Mesenchymal stem cell (in vitro differentiated cells and primary cell): ENCODE measurements at regions not wholly inside any gene's neighbourhood (a gene's known extent, or its start where the extent isn't known, plus 50 kb on each side); places are given as distances from the start of the nearest gene placed in this dataset.

Source experiments
- DNase-seq: peaks from one replicate; pipeline ENCODE4 v3.0.0-alpha.2; 2013
- H2AFZ ChIP-seq: one replicate; pipeline ENCODE4 v1.6.1; 2013; ENCODE audit warnings: low read depth, mild to moderate bottlenecking, control low read depth, inconsistent platforms, low read length, moderate library complexity
- H2AK5ac ChIP-seq: 2 replicates; pipeline ENCODE4 v1.6.1; 2013; ENCODE audit warnings: low read length, moderate library complexity, mild to moderate bottlenecking, inconsistent platforms; ENCODE audit not compliant: severe bottlenecking
- H2BK120ac ChIP-seq: one replicate; pipeline ENCODE4 v1.6.1; 2013; ENCODE audit warnings: low read depth, mild to moderate bottlenecking, inconsistent platforms, low read length, moderate library complexity
- H2BK12ac ChIP-seq, 2 experiments: one replicate each; pipeline ENCODE4 v1.6.1; 2013; ENCODE audit warnings: inconsistent platforms in 2 of 2, low read length in 2 of 2, mild to moderate bottlenecking in 2 of 2, moderate library complexity in 2 of 2, control low read depth in 1 of 2
- H2BK15ac ChIP-seq: one replicate; pipeline ENCODE4 v1.6.1; 2013; ENCODE audit warnings: mild to moderate bottlenecking, low read depth, inconsistent platforms; ENCODE audit not compliant: poor library complexity, severe bottlenecking
- H2BK5ac ChIP-seq: 2 replicates; pipeline ENCODE4 v1.6.1; 2013; ENCODE audit warnings: low read depth, mild to moderate bottlenecking, low read length, control low read depth, inconsistent platforms; ENCODE audit not compliant: poor library complexity, severe bottlenecking
- H3K14ac ChIP-seq, 2 experiments: one replicate each; pipeline ENCODE4 v1.6.1; 2013; ENCODE audit warnings: inconsistent platforms in 2 of 2, low read length in 2 of 2, control low read depth in 1 of 2, mild to moderate bottlenecking in 1 of 2, moderate library complexity in 1 of 2
- H3K18ac ChIP-seq, 2 experiments: one replicate each; pipeline ENCODE4 v1.6.1; 2013; ENCODE audit warnings: inconsistent platforms in 2 of 2, low read length in 2 of 2, control low read depth in 1 of 2, low read depth in 1 of 2, mild to moderate bottlenecking in 1 of 2
- H3K23ac ChIP-seq, 2 experiments: one replicate each; pipeline ENCODE4 v1.6.1; 2013; ENCODE audit warnings: inconsistent platforms in 2 of 2, low read length in 2 of 2, mild to moderate bottlenecking in 2 of 2, moderate library complexity in 2 of 2, control low read depth in 1 of 2
- H3K27ac ChIP-seq: 2 replicates; pipeline ENCODE4 v1.5.1; 2013; ENCODE audit warnings: mild to moderate bottlenecking, moderate library complexity, low read length, control low read depth, inconsistent platforms; ENCODE audit not compliant: poor library complexity, severe bottlenecking
- H3K27me3 ChIP-seq, 2 experiments: 2 replicates each; pipeline versions ENCODE4 v1.6.1 to v1.7.0; 2013; ENCODE audit warnings: low read length in 2 of 2, mild to moderate bottlenecking in 2 of 2, moderate library complexity in 2 of 2, control low read depth in 1 of 2, inconsistent platforms in 1 of 2; ENCODE audit not compliant: control insufficient read depth in 1 of 2, insufficient read depth in 1 of 2
- H3K36me3 ChIP-seq, 2 experiments: 2 replicates each; pipeline versions ENCODE4 v1.6.1 to v1.7.0; 2013; ENCODE audit warnings: low read length in 2 of 2, control low read depth in 1 of 2, inconsistent platforms in 1 of 2, low read depth in 1 of 2, mild to moderate bottlenecking in 1 of 2; ENCODE audit not compliant: insufficient read depth in 2 of 2, control insufficient read depth in 1 of 2
- H3K4ac ChIP-seq, 2 experiments: one replicate each; pipeline ENCODE4 v1.6.1; 2013; ENCODE audit warnings: inconsistent platforms in 2 of 2, low read length in 2 of 2, mild to moderate bottlenecking in 2 of 2, moderate library complexity in 2 of 2, control low read depth in 1 of 2, low read depth in 1 of 2
- H3K4me1 ChIP-seq: 2 replicates; pipeline ENCODE4 v1.6.1; 2013; ENCODE audit warnings: low read depth, low read length, control low read depth; ENCODE audit not compliant: control insufficient read depth, insufficient read depth
- H3K4me2 ChIP-seq: 2 replicates; pipeline ENCODE4 v1.6.1; 2013; ENCODE audit warnings: low read length, mild to moderate bottlenecking, inconsistent platforms; ENCODE audit not compliant: poor library complexity, severe bottlenecking
- H3K4me3 ChIP-seq, 2 experiments: 2 replicates each; pipeline versions ENCODE4 v1.5.1 to v1.7.0; 2013; ENCODE audit warnings: low read length in 2 of 2, mild to moderate bottlenecking in 2 of 2, control low read depth in 1 of 2, low read depth in 1 of 2; ENCODE audit not compliant: insufficient read depth in 1 of 2
- H3K79me1 ChIP-seq: replicated peaks from 2 replicates; pipeline ENCODE4 v1.6.1; 2013; ENCODE audit warnings: mild to moderate bottlenecking, control low read depth, low read length, inconsistent platforms; ENCODE audit not compliant: poor library complexity, severe bottlenecking
- H3K9ac ChIP-seq: 2 replicates; pipeline ENCODE4 v1.7.0; 2013; ENCODE audit warnings: mild to moderate bottlenecking, low read length, moderate library complexity
- H3K9me3 ChIP-seq: 2 replicates; pipeline ENCODE4 v1.7.0; 2013; ENCODE audit warnings: mild to moderate bottlenecking, low read length; ENCODE audit not compliant: control insufficient read depth
- H4K8ac ChIP-seq: one replicate; pipeline ENCODE4 v1.6.1; 2013; ENCODE audit warnings: inconsistent platforms, mild to moderate bottlenecking, low read length, moderate library complexity
- H4K91ac ChIP-seq: one replicate; pipeline ENCODE4 v1.6.1; 2013; ENCODE audit warnings: mild to moderate bottlenecking, low read length, inconsistent platforms
- WGBS: methylation state at CpG from one replicate; pipeline ENCODE4 v1.1.7; 2013; ENCODE audit warnings: mixed read lengths; 5-methylcytosine and 5-hydroxymethylcytosine counted together

DNA sequence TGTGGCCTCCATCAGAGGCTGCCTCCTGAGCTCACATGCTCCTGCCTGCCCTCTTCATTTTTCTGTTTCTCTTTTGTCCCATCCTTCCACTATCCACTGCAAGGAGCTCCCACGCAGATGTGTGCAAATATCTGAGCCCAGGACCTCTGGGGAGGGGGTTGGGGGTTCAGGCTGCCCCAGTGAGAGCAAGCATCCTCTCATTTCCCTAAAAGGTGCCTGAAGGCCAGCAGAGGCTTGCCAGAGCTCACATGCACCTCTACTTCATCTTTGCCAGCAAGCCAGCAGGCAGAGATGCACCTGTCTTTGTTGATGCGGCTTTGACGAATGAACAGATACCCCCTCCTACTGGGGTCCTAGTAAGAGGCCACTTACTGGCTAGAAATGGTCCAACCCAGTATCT is 128.8 kb downstream of the FGF9 start:
- H3K79me1 ChIP-seq = no peaks in the 10 kb centered on the region
- no peak overlapping the region for H3K4me3 ChIP-seq
- H3K27ac ChIP-seq = no peak overlapping the region
- no peak overlapping the region for H2AFZ ChIP-seq
- H3K36me3 ChIP-seq = no peaks in the 10 kb centered on the region
- H2BK5ac ChIP-seq = no peak overlapping the region
- no peak overlapping the region for H3K14ac ChIP-seq
- H3K23ac ChIP-seq = no peak overlapping the region
- no peak overlapping the region for H2AK5ac ChIP-seq
- H4K91ac ChIP-seq = no peak overlapping the region
- H3K4me1 ChIP-seq = peaks cover 2% of the 10 kb centered on the region
- no peak overlapping the region for H2BK120ac ChIP-seq
- WGBS = 78% methylated on average over 3 of the region's 3 CpGs
- H2BK15ac ChIP-seq = no peak overlapping the region
- no peak overlapping the region for H2BK12ac ChIP-seq
- no peaks in the 10 kb centered on the region for H3K9me3 ChIP-seq
- H3K9ac ChIP-seq = no peak overlapping the region
- no peak overlapping the region for H4K8ac ChIP-seq
- no peaks in the 10 kb centered on the region for H3K27me3 ChIP-seq
- H3K4me2 ChIP-seq = no peak overlapping the region
- no peak for DNase-seq
- H3K18ac ChIP-seq = no peak overlapping the region
- H3K4ac ChIP-seq = no peak overlapping the region

GRCh38 chr13:21800837-21801616 is 130.2 kb downstream of the FGF9 start:
- Histone ChIP-seq H4K91ac (no peak overlapping the region), H3K4me1 (peaks cover 2% of the 10 kb centered on the region), H2AFZ (no peak overlapping the region), H2BK12ac (no peak overlapping the region), H3K36me3 (no peaks in the 10 kb centered on the region), H2BK15ac (no peak overlapping the region), H3K79me1 (no peaks in the 10 kb centered on the region), H3K27ac (no peak overlapping the region), H3K14ac (no peak overlapping the region), H3K9ac (no peak overlapping the region), H3K9me3 (peaks cover 5% of the 10 kb centered on the region), H3K27me3 (no peaks in the 10 kb centered on the region), H3K23ac (no peak overlapping the region), H2AK5ac (no peak overlapping the region), H3K4me3 (no peak overlapping the region), H2BK120ac (no peak overlapping the region), H3K4me2 (no peak overlapping the region), H2BK5ac (no peak overlapping the region), H3K4ac (no peak overlapping the region), H3K18ac (no peak overlapping the region), H4K8ac (no peak overlapping the region)
- DNase-seq = no peak
- 78% methylated on average over 6 of the region's 7 CpGs for WGBS

DNA sequence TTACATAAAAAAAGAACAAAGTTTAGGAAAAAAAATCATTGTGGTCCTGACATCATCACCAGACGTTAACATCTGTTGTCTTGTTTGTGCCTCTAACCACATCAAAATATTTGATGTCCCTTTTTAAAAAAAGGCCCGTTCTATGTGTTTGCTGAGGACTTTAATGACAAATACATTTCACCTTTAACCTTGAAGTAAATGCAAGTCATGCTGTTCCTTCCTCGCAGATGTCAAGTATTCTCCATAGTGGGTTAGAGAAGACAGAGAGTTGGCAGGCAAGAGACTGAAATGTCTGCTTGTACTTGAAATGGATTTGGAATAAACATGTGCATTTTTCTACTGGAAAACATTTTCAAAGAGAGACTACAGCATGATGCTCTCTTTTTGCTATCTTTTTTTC is 134.9 kb downstream of the FGF9 start:
- H2AK5ac ChIP-seq = no peak overlapping the region
- no peaks in the 10 kb centered on the region for H3K79me1 ChIP-seq
- H2AFZ ChIP-seq = no peak overlapping the region
- H3K9me3 ChIP-seq = peaks cover 15% of the 10 kb centered on the region
- H3K18ac ChIP-seq = no peak overlapping the region
- no peak overlapping the region for H3K4me2 ChIP-seq
- H2BK5ac ChIP-seq = no peak overlapping the region
- no peak overlapping the region for H3K14ac ChIP-seq
- no peaks in the 10 kb centered on the region for H3K36me3 ChIP-seq
- no peak overlapping the region for H2BK12ac ChIP-seq
- H3K9ac ChIP-seq = no peak overlapping the region
- no peaks in the 10 kb centered on the region for H3K4me1 ChIP-seq
- H3K27ac ChIP-seq = no peak overlapping the region
- no peak overlapping the region for H2BK120ac ChIP-seq
- no peak overlapping the region for H2BK15ac ChIP-seq
- no peak overlapping the region for H4K8ac ChIP-seq
- 56% methylated on average over 3 of the region's 3 CpGs for WGBS
- no peak overlapping the region for H3K4me3 ChIP-seq
- DNase-seq = no peak
- H4K91ac ChIP-seq = no peak overlapping the region
- no peaks in the 10 kb centered on the region for H3K27me3 ChIP-seq
- H3K23ac ChIP-seq = no peak overlapping the region
- H3K4ac ChIP-seq = no peak overlapping the region

DNA sequence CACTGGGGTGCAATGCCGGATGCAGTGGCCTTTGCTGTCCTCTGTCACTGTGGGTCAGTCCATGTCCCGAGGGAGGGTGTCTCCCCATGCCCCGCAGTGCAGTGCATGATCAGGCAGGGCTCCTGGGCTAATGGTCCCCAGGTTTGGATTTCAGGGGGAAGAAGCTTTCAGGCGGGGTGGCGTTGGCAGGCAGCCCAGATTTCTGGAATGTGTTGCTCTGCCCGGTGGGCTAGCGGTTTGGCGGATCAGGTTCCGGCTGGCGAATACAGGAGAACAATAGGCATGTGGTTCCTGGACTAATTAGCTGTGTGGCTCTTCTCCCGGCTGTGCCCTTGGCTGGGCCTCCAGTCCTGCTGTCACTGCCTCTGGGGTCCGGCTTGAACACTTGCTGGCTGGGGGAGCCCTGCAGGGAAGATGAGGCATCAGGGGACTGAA is 141.3 kb downstream of the FGF9 start:
- Histone ChIP-seq H3K79me1 (no peaks in the 10 kb centered on the region), H3K27me3 (peaks cover 0 to 8% of the 10 kb centered on the region in 2 experiments), H4K91ac (no peak overlapping the region), H4K8ac (no peak overlapping the region), H3K23ac (no peak overlapping the region), H2AFZ (no peak overlapping the region), H2BK12ac (no peak overlapping the region), H2BK5ac (no peak overlapping the region), H3K4me3 (no peak overlapping the region), H3K27ac (no peak overlapping the region), H3K9me3 (peaks cover 6% of the 10 kb centered on the region), H3K9ac (no peak overlapping the region), H2BK120ac (no peak overlapping the region), H3K14ac (no peak overlapping the region), H3K4me2 (no peak overlapping the region), H3K36me3 (no peaks in the 10 kb centered on the region), H3K4ac (no peak overlapping the region), H3K18ac (no peak overlapping the region), H2AK5ac (no peak overlapping the region), H2BK15ac (no peak overlapping the region), H3K4me1 (peaks cover 10% of the 10 kb centered on the region)
- 88% methylated on average over 12 of the region's 12 CpGs for WGBS
- DNase-seq = no peak
